Stomach (tissue), 8 donors: ENCODE measurements at regions not wholly inside any gene's neighbourhood (a gene's known extent, or its start where the extent isn't known, plus 50 kb on each side); places are given as distances from the start of the nearest gene placed in this dataset.

Experiments
- DNase-seq, 2 donors: peaks; one replicate each; pipeline versions ENCODE4 v3.0.0 to v3.0.0-alpha.2; 2013 to 2019
- H3K27ac ChIP-seq, 5 donors: fragments of 200-600 bp in 4 of 5; sonication (generic) in 4 of 5; one replicate each; pipeline ENCODE4 v1.5.1; 2013 to 2019; ENCODE audit warnings: mild to moderate bottlenecking in 1 of 5, moderate library complexity in 1 of 5
- H3K27me3 ChIP-seq, 3 donors: fragments of 200-600 bp; sonication (generic); one replicate each; pipeline ENCODE4 v1.5.1; 2017 to 2019; ENCODE audit warnings: mixed run types in 1 of 3
- H3K36me3 ChIP-seq, 4 donors: fragments of 200-600 bp; sonication (generic); 1 replicate in 3 of 4; 2 replicates in 1 of 4; pipeline ENCODE4 v1.5.1; 2016 to 2019
- H3K4me1 ChIP-seq, 4 donors: fragments of 200-600 bp; sonication (generic); one replicate each; pipeline ENCODE4 v1.5.1; 2016 to 2019
- H3K4me3 ChIP-seq, 4 donors: fragments of 200-600 bp; sonication (generic) in 3 of 4; one replicate each; pipeline ENCODE4 v1.5.1; 2016 to 2019; ENCODE audit warnings: mild to moderate bottlenecking in 1 of 4
- H3K9me3 ChIP-seq, 4 donors: fragments of 200-600 bp; sonication (generic); one replicate each; pipeline ENCODE4 v1.5.1; 2016 to 2019
- EP300 ChIP-seq: sonication (generic); formaldehyde crosslinking; IDR thresholded peaks from one replicate; pipeline ENCODE4 v1.6.1; 2017; ENCODE audit warnings: antibody characterized with exemption
- POLR2A ChIP-seq, 4 donors: fragments of 450-650 bp; IDR thresholded peaks; one replicate each; pipeline ENCODE4 v1.6.1; 2016; ENCODE audit warnings: antibody characterized with exemption in 4 of 4, control low read depth in 2 of 4, mild to moderate bottlenecking in 1 of 4, moderate library complexity in 1 of 4
- POLR2AphosphoS5 ChIP-seq, 3 donors: sonication (generic); formaldehyde crosslinking; IDR thresholded peaks; one replicate each; pipeline ENCODE4 v1.6.1; 2016; ENCODE audit warnings: antibody characterized with exemption in 3 of 3
- WGBS, 5 donors: extraction: QIAGEN DNeasy Blood & Tissue Kit in 3 of 5; methylation state at CpG; one replicate each; pipeline versions ENCODE4 v1.1.5 to v1.1.7; 2013 to 2018; 5-methylcytosine and 5-hydroxymethylcytosine counted together
- intact Hi-C: fragments of 100-400 bp; cut with DNase I; formaldehyde crosslinking; loops from one replicate; pipeline ENCODE4 v1.15.1; 2023; ENCODE audit warnings: low total_unique reads
- TF ChIP-seq, protein P1 (sequence below), 7 experiments: fragments of 450-650 bp in 4 of 7; fragments of 200-600 bp in 3 of 7; sonication (generic) in 3 of 7; IDR thresholded peaks; one replicate each; pipeline ENCODE4 v1.5.1; 2016 to 2019; ENCODE audit warnings: antibody characterized with exemption in 7 of 7, control low read depth in 2 of 7, mild to moderate bottlenecking in 1 of 7
- donor health status: healthy with polysubstance abuse.
- donor health status: Bipolar disorder and iron deficiency.
- donor health status: healthy.

DNA sequence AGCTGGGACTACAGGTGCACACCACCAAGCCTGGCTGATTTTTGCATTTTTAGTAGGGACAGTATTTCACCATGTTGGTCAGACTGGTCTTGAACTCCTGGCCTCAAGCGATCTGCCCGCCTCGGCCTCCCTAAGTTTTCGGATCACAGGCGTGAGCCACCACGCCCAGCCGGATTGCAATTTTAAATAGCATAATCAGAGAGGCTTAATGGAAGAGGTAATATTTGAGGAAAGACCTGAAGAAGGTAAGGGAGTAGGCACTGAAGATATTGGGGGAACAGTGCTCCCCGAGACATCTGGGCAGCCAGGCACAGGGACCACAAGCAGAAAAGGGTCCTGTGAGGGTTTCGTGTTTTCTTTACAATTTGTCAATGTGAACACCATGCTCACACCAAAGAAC is 61.4 kb upstream of the USP6NL start:
- intact Hi-C loops, result no loop called here

DNA sequence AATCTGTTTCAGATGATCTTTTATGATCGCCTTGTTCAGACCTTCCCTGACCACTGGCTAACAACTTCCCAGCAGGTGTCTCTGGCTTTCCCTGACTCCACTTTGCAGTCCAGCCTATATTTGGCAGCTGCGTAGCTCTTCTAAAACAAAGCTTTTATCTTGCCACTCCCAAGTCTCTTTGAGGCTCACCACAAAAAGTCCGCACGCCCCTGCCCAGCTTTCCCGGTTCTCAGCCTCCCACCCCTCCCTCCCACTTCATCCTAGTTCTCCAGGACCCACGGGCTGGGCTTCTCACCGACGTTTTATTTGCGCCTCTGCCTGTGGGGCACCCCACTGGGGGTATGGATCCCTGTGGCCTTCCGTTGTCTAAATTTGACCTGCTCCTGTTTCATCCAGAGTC is 58.9 kb upstream of the USP6NL start:
- 35 to 76% (median 53%) methylated on average over 10 of the region's 10 CpGs for WGBS, 5 donors
- Histone ChIP-seq H3K4me3 (no peak overlapping the region), H3K27ac (no peak overlapping the region), H3K36me3 (no peaks in the 10 kb centered on the region), H3K9me3 (no peaks in the 10 kb centered on the region), H3K4me1 (no peaks in the 10 kb centered on the region), H3K27me3 (peaks cover 0 to 4% (median 0%) of the 10 kb centered on the region in 3 donors)
- TF ChIP-seq POLR2AphosphoS5 (IDR thresholded peaks at IDR 0.05) (no peak), EP300 (no peak), POLR2A (IDR thresholded peaks at IDR 0.05) (no peak)
- TF ChIP-seq, protein P1, sequence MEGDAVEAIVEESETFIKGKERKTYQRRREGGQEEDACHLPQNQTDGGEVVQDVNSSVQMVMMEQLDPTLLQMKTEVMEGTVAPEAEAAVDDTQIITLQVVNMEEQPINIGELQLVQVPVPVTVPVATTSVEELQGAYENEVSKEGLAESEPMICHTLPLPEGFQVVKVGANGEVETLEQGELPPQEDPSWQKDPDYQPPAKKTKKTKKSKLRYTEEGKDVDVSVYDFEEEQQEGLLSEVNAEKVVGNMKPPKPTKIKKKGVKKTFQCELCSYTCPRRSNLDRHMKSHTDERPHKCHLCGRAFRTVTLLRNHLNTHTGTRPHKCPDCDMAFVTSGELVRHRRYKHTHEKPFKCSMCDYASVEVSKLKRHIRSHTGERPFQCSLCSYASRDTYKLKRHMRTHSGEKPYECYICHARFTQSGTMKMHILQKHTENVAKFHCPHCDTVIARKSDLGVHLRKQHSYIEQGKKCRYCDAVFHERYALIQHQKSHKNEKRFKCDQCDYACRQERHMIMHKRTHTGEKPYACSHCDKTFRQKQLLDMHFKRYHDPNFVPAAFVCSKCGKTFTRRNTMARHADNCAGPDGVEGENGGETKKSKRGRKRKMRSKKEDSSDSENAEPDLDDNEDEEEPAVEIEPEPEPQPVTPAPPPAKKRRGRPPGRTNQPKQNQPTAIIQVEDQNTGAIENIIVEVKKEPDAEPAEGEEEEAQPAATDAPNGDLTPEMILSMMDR (IDR thresholded peaks at IDR 0.05), result no peak
- no peak for DNase-seq
- intact Hi-C loops, result no loop called here

More for the DNA sequence above, 61.4 kb upstream of the USP6NL start:
- H3K27ac ChIP-seq, result no peak overlapping the region
- H3K36me3 ChIP-seq, result no peaks in the 10 kb centered on the region
- H3K4me1 ChIP-seq, result no peaks in the 10 kb centered on the region
- TF ChIP-seq POLR2AphosphoS5 (IDR thresholded peaks at IDR 0.05) (no peak), POLR2A (IDR thresholded peaks at IDR 0.05) (no peak), EP300 (no peak)
- TF ChIP-seq, protein P1 (IDR thresholded peaks at IDR 0.05), result no peak
- WGBS, 5 donors, result 90 to 97% (median 94%) methylated on average over 9 of the region's 9 CpGs
- no peak overlapping the region for H3K4me3 ChIP-seq
- no peaks in the 10 kb centered on the region for H3K9me3 ChIP-seq
- DNase-seq, result no peak
- peaks cover 0 to 11% (median 0%) of the 10 kb centered on the region in 3 donors for H3K27me3 ChIP-seq

DNA sequence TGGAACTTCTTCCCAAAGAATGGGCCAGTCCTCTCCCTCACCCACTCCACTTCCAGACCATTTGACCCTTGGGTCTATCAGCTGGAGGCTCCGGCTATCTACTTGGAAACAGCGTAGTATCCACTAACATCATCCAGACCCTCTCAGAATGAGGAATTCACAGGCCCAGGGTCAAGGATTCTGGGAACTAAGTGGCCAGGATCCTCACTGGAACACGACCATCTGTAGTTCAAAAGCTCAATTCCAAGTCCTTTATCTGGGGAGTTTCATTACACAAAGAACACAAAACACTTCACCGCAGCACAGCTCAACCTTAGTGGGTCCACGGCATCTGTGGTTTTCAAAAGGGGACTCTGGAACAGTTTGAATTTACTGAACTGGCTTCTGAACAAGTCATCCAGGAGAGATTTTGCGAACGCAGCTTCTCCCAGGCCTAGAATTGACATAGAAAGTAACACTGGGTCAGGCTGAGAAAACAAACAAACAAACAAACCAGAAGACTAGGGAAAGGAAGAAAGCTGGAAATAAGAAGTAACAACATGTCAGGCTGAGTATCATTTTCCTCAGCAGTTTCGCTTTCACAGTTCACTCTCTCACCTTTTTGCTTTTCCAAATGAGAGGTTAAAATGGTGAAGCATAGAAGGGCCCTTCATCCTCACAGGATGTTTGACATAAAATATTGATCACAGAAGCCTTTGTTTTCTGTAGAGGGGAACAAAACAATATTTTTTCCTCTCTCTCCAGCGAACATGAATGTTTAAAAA is 57.6 kb upstream of the USP6NL start:
- Histone ChIP-seq H3K9me3 (no peaks in the 10 kb centered on the region), H3K36me3 (no peaks in the 10 kb centered on the region), H3K27ac (no peak overlapping the region), H3K4me1 (no peaks in the 10 kb centered on the region), H3K4me3 (no peak overlapping the region), H3K27me3 (peaks cover 0 to 4% (median 0%) of the 10 kb centered on the region in 3 donors)
- WGBS, 5 donors, result 75 to 82% (median 80%) methylated on average over 9 of the region's 9 CpGs
- no peak for TF ChIP-seq POLR2AphosphoS5 (IDR thresholded peaks at IDR 0.05)
- no peak for DNase-seq
- intact Hi-C loops, result no loop called here

DNA sequence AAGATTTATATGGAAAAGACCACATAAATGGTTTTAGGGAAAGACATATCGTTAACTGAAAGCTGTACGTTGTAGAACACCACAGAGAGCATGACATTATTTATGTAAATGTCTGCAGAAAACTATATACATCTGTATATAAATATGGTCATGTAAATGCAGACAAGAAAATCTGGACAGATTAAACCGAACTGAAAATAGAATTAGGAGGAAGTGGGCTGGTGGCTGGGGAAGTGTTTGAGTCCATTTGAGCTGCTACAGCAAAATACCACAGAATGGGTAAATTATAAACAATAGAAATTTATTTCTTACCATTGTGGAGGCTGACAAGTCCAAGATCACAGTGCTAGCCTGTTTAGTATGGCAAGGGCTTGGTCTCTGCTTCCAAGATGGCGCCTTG is 56.3 kb upstream of the USP6NL start:
- no peak overlapping the region for H3K4me3 ChIP-seq
- H3K4me1 ChIP-seq, result no peaks in the 10 kb centered on the region
- intact Hi-C loops, result no loop called here
- WGBS, 5 donors, result 68 to 87% (median 83%) methylated on average over 4 of the region's 4 CpGs
- DNase-seq, result no peak
- TF ChIP-seq, protein P1 (IDR thresholded peaks at IDR 0.05), result no peak
- TF ChIP-seq EP300 (no peak), POLR2A (IDR thresholded peaks at IDR 0.05) (no peak), POLR2AphosphoS5 (IDR thresholded peaks at IDR 0.05) (no peak)
- no peak overlapping the region for H3K27ac ChIP-seq
- no peaks in the 10 kb centered on the region for H3K36me3 ChIP-seq
- H3K9me3 ChIP-seq, result no peaks in the 10 kb centered on the region
- peaks cover 0 to 6% (median 0%) of the 10 kb centered on the region in 3 donors for H3K27me3 ChIP-seq
